PC-9 (cell line): ENCODE measurements at regions not wholly inside any gene's neighbourhood (a gene's known extent, or its start where the extent isn't known, plus 50 kb on each side); places are given as distances from the start of the nearest gene placed in this dataset.

Experiments used
- EZH2 ChIP-seq: fragments of 200-600 bp; sonication (generic); IDR thresholded peaks from 2 replicates; pipeline ENCODE4 v1.8.0; 2017; ENCODE audit warnings: antibody characterized with exemption, low read depth
- TF ChIP-seq, protein P1 (sequence below): fragments of 200-600 bp; sonication (generic); conservative IDR thresholded peaks from 2 replicates; pipeline ENCODE4 v1.6.1; 2017; ENCODE audit warnings: mixed run types, antibody characterized with exemption, mild to moderate bottlenecking, moderate library complexity

GRCh38 chr12:5163661-5164060, 120.0 kb downstream of the KCNA5 start:
- TF ChIP-seq, protein P1, sequence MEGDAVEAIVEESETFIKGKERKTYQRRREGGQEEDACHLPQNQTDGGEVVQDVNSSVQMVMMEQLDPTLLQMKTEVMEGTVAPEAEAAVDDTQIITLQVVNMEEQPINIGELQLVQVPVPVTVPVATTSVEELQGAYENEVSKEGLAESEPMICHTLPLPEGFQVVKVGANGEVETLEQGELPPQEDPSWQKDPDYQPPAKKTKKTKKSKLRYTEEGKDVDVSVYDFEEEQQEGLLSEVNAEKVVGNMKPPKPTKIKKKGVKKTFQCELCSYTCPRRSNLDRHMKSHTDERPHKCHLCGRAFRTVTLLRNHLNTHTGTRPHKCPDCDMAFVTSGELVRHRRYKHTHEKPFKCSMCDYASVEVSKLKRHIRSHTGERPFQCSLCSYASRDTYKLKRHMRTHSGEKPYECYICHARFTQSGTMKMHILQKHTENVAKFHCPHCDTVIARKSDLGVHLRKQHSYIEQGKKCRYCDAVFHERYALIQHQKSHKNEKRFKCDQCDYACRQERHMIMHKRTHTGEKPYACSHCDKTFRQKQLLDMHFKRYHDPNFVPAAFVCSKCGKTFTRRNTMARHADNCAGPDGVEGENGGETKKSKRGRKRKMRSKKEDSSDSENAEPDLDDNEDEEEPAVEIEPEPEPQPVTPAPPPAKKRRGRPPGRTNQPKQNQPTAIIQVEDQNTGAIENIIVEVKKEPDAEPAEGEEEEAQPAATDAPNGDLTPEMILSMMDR: no peak
- TF ChIP-seq EZH2: no peak
